ENCODE measurements at regions not wholly inside any gene's neighbourhood (a gene's known extent, or its start where the extent isn't known, plus 50 kb on each side); places are given as distances from the start of the nearest gene placed in this dataset.

- DNase-seq (ENCODE audit: low read depth in 2 of 2), result no peak
Observed at GRCh38 chr11:70627219-70627618, 228.9 kb downstream of the CTTN start.

- no peak for DNase-seq (ENCODE audit: low read depth in 2 of 2)
Observed at GRCh38 chr11:70628176-70628854, 230.0 kb downstream of the CTTN start.

GRCh38 chr11:70628855-70629844, 230.8 kb downstream of the CTTN start:
- DNase-seq (ENCODE audit: low read depth in 2 of 2), result no peak

- no peak for DNase-seq (ENCODE audit: low read depth in 2 of 2)
Observed at GRCh38 chr11:70630068-70630467, 231.7 kb downstream of the CTTN start.

- no peak for DNase-seq (ENCODE audit: low read depth in 2 of 2)
Observed at GRCh38 chr11:70630816-70631623, 232.7 kb downstream of the CTTN start.

- DNase-seq (ENCODE audit: low read depth in 2 of 2), result no peak
Observed at GRCh38 chr11:70631624-70632047, 233.3 kb downstream of the CTTN start.

- no peak for DNase-seq (ENCODE audit: low read depth in 2 of 2)
Observed at GRCh38 chr11:70633610-70634009, 235.3 kb downstream of the CTTN start.

GRCh38 chr11:70636659-70637058, 238.3 kb downstream of the CTTN start:
- no peak for DNase-seq (ENCODE audit: low read depth in 2 of 2)

GRCh38 chr11:70637186-70637800, 239.0 kb downstream of the CTTN start:
- DNase-seq (ENCODE audit: low read depth in 2 of 2), result no peak

- no peak for DNase-seq (ENCODE audit: low read depth in 2 of 2)
Observed at GRCh38 chr11:70637949-70638583, 239.7 kb downstream of the CTTN start.

GRCh38 chr11:70640408-70640807, 242.1 kb downstream of the CTTN start:
- no peak for DNase-seq (ENCODE audit: low read depth in 2 of 2)

GRCh38 chr11:70641369-70641768, 243.0 kb downstream of the CTTN start:
- DNase-seq (ENCODE audit: low read depth in 2 of 2), result no peak

- no peak for DNase-seq (ENCODE audit: low read depth in 2 of 2)
Observed at GRCh38 chr11:70642266-70642665, 243.9 kb downstream of the CTTN start.

- DNase-seq (ENCODE audit: low read depth in 2 of 2), result no peak
Observed at GRCh38 chr11:70643642-70644041, 245.3 kb downstream of the CTTN start.

GRCh38 chr11:70644343-70645060, 246.2 kb downstream of the CTTN start:
- no peak for DNase-seq (ENCODE audit: low read depth in 2 of 2)

GRCh38 chr11:70645537-70645936, 247.2 kb downstream of the CTTN start:
- no peak for DNase-seq (ENCODE audit: low read depth in 2 of 2)

- DNase-seq (ENCODE audit: low read depth in 2 of 2), result no peak
Observed at GRCh38 chr11:70646272-70647049, 248.1 kb downstream of the CTTN start.

GRCh38 chr11:70647188-70648166, 249.1 kb downstream of the CTTN start:
- no peak for DNase-seq (ENCODE audit: low read depth in 2 of 2)

Measured in stimulated activated CD8-positive, alpha-beta memory T cell treated with anti-CD3 and anti-CD28 coated beads, Interleukin-7, amount 100 ng/mL, for 4 hours (primary cell).